Epidermal melanocyte (primary cell): ENCODE measurements at regions not wholly inside any gene's neighbourhood (a gene's known extent, or its start where the extent isn't known, plus 50 kb on each side); places are given as distances from the start of the nearest gene placed in this dataset.

ENCODE experiments used
- DNase-seq: peaks from one replicate; pipeline ENCODE4 v3.0.0; 2011; ENCODE audit warnings: low spot score; ENCODE audit not compliant: insufficient read length

DNA sequence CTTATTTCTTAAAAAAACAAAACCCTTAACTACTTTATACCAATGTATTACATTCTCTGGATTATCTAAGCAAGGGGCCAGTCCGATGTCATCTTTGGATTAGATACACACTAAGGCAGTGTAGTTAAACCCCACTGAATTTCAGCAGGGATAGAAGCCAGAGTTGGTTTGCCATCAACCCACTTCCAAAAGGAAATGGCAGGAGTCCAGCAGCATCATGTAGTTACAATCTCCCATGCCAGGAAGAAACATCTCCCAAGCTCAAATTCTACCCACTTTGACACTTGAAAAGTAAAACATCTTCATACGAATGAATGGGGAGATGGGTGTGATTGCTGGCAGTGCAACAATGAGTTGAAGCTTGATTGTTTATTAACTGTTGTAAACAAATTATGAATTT is 203.5 kb upstream of the PLXNC1 start:
- DNase-seq = no peak

GRCh38 chr12:93946542-93947150 is 201.7 kb upstream of the PLXNC1 start:
- DNase-seq = no peak

DNA sequence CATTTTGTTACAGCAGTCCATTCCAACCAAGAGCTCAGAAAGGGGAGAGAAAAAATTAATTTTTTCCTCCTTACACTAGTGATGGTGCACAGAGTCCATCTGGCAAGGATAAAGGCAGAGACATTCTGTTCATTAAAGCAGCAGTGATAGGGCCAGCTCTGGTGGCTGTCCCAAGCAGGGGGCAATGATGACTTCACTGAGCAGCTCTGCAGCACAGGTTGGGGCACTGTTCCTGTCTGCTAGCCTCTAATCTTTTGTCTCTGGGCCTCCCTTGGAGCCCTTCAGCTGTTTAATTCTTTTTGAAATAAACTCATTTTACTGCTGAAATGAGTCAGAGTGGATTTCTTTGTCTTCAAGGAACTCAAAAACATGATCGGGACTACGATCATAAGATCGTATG is 200.9 kb upstream of the PLXNC1 start:
- no peak for DNase-seq

- no peak for DNase-seq
Measured at GRCh38 chr12:93950311-93950710, 198.1 kb upstream of the PLXNC1 start.

DNA sequence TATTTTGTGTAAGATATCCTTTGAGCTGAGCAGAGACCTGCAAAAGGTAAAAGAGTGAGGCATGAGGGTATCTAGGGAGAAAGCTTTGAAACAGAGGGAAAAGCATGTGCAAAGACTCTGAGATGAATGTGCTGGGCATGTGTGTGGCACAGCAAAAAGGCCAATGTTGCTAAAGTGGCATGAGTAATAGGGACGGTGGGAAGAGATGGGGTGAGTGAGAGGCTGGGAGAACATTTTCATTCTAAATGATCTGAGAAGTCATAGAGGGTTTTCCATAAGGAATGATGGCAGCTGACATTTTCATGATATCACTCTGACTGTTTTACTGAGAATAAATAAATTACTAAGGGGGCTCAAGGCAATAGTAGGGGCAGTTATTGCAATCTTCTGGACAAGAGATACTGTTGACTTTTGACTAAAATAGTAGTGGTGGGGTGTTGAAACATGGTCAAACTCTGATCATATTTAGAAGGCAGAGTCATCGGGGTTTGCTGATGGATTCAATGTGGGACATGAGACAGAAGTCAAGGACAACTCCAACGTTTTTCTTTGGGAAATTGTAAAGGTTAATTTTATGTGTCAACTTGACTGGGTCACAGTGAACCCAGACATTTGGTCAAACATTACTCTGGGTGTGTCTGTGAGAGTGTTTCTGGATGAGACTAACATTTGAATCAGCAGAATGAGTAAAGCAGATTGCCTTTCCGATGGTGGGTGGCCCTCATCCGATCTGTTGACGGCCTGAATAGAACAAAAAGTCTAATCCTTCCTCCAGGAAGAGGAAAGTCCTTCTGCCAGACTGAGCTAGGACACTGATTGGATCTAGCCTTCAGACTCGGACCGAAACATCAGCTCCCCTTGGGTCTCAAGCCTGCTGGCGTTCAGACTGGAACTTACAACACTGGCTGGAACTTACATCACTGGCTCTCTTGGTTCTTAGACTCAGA is 193.9 kb upstream of the PLXNC1 start:
- no peak for DNase-seq

DNA sequence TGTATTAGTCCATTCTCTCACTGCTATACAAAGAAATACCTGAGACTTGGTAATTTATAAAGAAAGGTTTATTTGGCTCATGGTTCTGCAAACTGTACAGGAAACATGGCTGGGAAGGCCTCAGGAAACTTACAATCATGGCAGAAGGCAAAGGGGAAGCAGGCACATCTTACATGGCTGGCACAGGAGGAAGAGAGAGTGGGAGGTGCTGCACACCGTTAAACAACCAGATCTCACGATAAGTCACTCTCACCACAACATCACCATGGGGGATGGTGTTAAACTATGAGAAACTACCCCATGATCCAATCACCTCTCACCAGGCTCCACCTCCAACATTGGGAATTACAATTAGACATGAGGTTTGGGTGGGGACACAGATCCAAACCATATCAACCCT is 191.8 kb upstream of the PLXNC1 start:
- DNase-seq = no peak

- DNase-seq = no peak
Measured at GRCh38 chr12:93957168-93957567, 191.2 kb upstream of the PLXNC1 start.

GRCh38 chr12:93957870-93958269 is 190.5 kb upstream of the PLXNC1 start:
- no peak for DNase-seq

GRCh38 chr12:93959657-93960056 is 188.7 kb upstream of the PLXNC1 start:
- DNase-seq = no peak

- DNase-seq = no peak
Measured at GRCh38 chr12:93960521-93960920, 187.9 kb upstream of the PLXNC1 start.

DNA sequence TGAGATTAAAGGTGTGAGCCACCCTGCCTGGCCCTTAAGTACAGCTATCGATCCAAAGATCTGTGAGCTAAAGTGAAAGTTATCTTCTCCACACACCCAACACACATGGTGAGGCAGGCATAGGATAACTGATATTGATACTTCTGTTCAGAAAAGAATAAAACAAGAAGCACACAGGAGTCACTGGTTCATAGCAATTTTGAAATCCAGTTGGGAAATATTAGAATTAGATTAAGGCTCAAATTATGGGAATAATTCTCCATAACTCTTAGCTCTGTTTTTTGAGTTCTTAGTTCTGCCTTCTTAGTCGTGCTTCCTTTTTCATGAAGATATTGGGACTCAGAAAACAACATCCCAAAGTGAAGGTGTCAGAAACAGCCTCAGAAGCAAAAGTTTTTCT is 186.0 kb upstream of the PLXNC1 start:
- DNase-seq = no peak

GRCh38 chr12:93964936-93965335 is 183.4 kb upstream of the PLXNC1 start:
- DNase-seq = peak; percentile 68

- DNase-seq = no peak
Measured at GRCh38 chr12:93966516-93967133, 181.8 kb upstream of the PLXNC1 start.

GRCh38 chr12:93967454-93967853 is 180.9 kb upstream of the PLXNC1 start:
- DNase-seq = no peak

DNA sequence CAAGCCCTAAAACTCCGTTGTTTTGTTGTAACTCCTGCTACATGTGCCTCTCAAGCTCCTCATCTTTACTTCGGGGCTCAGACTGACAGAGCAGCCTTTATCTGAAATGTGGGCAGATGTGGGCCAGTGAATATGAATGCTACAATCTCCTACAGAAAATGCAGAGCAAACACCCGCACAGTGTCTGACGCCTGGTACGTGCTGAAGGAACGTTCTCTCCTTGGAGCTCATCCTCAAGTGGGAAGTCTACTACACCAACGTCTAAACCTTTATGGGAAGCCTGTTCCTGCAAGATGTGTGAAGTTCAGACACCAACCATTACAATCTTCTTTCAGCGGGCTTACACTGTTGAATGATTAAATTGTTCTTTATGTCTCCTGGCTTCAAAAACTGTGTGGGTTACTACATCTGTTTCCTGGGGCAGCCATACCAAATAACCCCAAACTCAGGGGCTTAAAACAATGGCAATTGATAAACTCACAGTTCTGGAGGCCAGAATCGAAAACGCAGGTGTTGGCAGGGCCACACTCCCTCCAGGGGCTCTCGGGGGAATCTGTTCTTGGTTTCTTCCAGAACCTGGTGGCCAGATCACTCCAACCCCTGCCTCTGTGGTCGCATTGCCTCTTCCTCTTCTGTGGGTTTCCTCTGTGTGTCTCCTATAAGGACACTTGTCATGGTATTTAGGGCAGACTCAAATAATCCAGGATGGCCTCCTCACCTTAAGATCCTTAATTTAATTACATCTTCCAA is 179.7 kb upstream of the PLXNC1 start:
- DNase-seq = no peak

DNA sequence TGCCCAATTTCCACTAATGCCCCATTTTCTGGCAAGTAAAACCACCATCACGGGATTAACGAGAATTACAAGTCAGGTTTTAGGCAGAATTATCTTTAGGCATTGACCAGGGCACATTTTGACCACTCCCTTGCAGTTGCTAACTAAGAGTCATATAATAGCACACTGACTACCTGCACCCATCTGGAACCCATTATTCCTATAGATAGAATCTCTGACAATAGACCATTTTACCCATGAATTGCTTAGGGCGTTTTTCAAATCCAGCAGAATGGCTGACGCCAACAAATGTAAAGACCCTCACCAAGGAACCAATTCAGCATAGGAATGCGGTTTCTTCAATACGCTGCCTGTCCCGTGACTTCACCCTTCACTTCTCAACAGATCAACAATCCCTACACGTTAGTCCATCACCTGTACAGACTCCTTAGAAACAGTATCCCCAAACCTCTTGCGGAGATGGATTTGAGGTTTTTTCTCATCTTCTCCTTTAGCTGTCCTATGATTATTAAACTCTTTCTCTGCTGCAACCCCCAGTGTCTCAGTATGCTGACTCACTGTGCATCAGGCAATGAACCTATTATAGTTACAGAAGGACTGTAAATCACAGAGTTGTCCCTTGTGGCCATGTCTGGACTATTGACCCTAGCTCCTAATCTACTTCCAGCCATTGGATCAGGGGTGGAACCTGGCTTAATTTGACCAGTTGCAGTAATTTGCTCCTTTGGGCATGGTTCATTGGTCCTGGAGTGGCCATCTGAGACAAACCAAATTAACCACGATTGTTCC is 177.3 kb upstream of the PLXNC1 start:
- no peak for DNase-seq

DNA sequence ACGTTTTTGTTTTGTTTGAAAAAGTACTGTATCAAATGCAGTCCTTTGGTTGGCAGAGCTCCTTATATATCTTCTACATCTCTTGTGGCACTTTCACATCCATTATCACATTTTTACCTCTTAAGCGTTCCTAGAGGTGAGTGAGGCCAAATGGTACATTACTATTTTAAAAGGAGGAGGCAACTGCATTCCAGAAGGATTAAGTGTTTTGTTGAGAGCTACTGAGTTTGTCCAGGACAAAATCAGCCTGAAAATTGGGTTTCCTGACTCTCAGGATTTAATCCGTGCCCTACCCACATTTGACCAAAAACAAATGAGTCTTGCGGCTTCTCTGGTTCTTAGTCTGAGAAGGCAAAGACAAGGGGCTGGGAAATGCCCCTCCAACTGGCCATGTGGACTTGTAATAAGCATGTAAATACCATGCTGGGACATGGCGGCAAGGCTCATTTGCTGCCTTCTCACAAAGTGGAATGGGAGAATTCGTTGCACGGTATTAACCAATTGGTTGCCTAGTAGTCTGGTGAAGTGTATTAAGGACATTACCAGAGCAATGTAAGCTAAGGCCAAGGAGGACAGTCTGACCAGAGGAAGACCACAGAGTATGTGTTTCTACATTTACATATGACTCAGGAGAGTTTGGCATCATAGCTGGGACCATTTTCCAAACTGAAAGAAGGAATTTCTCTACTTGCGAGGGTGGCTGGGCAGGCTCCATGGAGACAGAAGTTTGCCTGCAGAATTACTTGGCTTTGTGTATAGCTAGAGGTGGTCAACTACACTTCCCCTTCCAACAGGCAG is 175.8 kb upstream of the PLXNC1 start:
- DNase-seq = no peak

GRCh38 chr12:93974252-93974651 is 174.1 kb upstream of the PLXNC1 start:
- no peak for DNase-seq

DNA sequence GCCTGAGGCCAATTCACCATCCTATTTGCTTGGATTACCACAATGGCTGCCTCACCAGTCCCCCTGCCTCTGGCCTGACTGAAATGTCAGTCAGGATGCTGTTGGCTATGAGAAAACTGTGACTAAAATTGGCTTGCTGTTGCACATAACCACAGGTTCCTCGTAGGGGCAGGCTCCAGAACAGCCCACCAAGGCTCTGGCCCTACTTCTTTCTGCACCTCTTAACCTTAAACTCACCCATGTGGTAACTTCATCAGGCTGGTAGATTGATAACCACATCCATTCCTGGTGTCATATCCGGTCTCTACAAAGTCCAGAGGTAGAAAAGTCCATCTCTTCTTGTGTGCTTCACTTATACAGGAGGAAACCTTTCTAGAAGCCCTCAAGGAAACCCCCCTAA is 172.4 kb upstream of the PLXNC1 start:
- DNase-seq = no peak

- DNase-seq = no peak
Measured at GRCh38 chr12:93977081-93977480, 171.3 kb upstream of the PLXNC1 start.
